Left lung (tissue), 4 donors: ENCODE measurements at regions not wholly inside any gene's neighbourhood (a gene's known extent, or its start where the extent isn't known, plus 50 kb on each side); places are given as distances from the start of the nearest gene placed in this dataset.

Source experiments
- ATAC-seq: fragments of 200-7000 bp; cut with Tn5 transposase; one replicate; pipeline ENCODE4 v1.9.1; 2020; ENCODE audit warnings: moderate library complexity
- DNase-seq, 4 donors: peaks; one replicate each; pipeline ENCODE4 v3.0.0-alpha.2; 2013 to 2020
- H3K27ac ChIP-seq, 2 donors: fragments of 200-600 bp; sonication (generic) in 1 of 2; one replicate each; pipeline versions ENCODE4 v1.5.0 to v1.8.0; 2020 to 2021
- H3K27me3 ChIP-seq, 2 donors: fragments of 200-600 bp; sonication (generic) in 1 of 2; one replicate each; pipeline versions ENCODE4 v1.5.0 to v1.8.0; 2020 to 2021
- H3K36me3 ChIP-seq, 2 donors: fragments of 200-600 bp; sonication (generic) in 1 of 2; one replicate each; pipeline versions ENCODE4 v1.5.0 to v1.8.0; 2020 to 2021
- H3K4me1 ChIP-seq, 2 donors: fragments of 200-600 bp; one replicate each; pipeline ENCODE4 v1.8.0; 2021
- H3K4me3 ChIP-seq, 2 donors: fragments of 200-600 bp; sonication (generic) in 1 of 2; one replicate each; pipeline versions ENCODE4 v1.5.0 to v1.8.0; 2020 to 2021; ENCODE audit warnings: mild to moderate bottlenecking in 1 of 2
- H3K9me3 ChIP-seq, 2 donors: fragments of 200-600 bp; sonication (generic) in 1 of 2; one replicate each; pipeline versions ENCODE4 v1.5.0 to v1.8.0; 2020 to 2021
- intact Hi-C, 2 donors: fragments of 100-400 bp; cut with DNase I; formaldehyde crosslinking; loops; one replicate each; pipeline versions ENCODE4 v1.11.2 to v1.14.2; 2022
- TF ChIP-seq, protein P1 (sequence below), 2 donors: fragments of 200-600 bp; sonication (generic) in 1 of 2; IDR thresholded peaks; one replicate each; pipeline versions ENCODE4 v1.5.0 to v1.8.0; 2021; ENCODE audit warnings: antibody characterized with exemption in 2 of 2
- donor health status: DM: no; HTN: yes; CAD: no.
- donor health status: DM: no; HTN: no; CAD: no.

DNA sequence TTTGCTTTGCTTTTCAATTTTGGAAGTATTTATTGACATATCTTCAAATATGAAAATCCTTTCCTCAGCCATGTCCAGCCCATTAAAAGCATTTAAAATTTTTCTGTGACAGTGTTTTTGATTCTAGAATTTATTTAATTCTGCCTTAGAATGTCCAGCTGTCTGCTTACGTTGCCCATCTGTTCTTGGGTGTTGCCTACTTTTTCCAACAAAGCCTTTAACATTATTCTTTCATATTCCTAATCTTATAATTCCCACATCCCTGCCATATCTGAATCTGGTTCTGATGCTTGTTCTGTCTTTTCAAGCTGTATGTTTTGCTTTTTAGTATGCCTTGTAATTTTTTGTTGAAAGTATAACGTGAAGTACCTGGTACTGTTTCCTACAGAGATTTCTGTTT lies 204.7 kb upstream of the VSTM2A start:
- Histone ChIP-seq H3K9me3 (peaks cover 0 to 4% of the 10 kb centered on the region in 2 donors), H3K27me3 (no peaks in the 10 kb centered on the region), H3K36me3 (no peaks in the 10 kb centered on the region), H3K27ac (no peak overlapping the region), H3K4me3 (no peak overlapping the region), H3K4me1 (no peaks in the 10 kb centered on the region)
- no peak for DNase-seq
- ATAC-seq = no peak
- TF ChIP-seq, protein P1, sequence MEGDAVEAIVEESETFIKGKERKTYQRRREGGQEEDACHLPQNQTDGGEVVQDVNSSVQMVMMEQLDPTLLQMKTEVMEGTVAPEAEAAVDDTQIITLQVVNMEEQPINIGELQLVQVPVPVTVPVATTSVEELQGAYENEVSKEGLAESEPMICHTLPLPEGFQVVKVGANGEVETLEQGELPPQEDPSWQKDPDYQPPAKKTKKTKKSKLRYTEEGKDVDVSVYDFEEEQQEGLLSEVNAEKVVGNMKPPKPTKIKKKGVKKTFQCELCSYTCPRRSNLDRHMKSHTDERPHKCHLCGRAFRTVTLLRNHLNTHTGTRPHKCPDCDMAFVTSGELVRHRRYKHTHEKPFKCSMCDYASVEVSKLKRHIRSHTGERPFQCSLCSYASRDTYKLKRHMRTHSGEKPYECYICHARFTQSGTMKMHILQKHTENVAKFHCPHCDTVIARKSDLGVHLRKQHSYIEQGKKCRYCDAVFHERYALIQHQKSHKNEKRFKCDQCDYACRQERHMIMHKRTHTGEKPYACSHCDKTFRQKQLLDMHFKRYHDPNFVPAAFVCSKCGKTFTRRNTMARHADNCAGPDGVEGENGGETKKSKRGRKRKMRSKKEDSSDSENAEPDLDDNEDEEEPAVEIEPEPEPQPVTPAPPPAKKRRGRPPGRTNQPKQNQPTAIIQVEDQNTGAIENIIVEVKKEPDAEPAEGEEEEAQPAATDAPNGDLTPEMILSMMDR (IDR thresholded peaks at IDR 0.05) = no peak
- intact Hi-C loops = no loop called here

DNA sequence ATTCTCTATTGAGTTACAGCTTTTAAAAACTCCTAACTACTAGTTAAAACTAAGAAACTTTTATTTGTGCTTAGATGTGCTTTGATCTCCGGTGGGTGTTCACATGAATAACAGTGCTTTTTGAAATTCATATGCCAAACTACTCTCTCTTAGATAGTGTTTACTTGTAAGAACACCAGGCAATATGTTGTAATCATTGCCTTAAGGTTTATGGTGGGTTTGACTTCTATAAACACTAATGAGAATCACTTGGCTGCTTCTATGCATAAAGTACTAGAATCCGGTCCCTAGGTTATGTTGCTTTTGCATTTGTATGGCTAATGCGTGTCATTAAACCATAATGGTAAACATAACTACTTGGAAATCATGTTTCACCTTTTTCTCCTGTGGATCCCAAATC lies 203.9 kb upstream of the VSTM2A start:
- Histone ChIP-seq H3K27ac (no peak overlapping the region), H3K4me1 (no peaks in the 10 kb centered on the region), H3K9me3 (peaks cover 0 to 3% of the 10 kb centered on the region in 2 donors), H3K36me3 (no peaks in the 10 kb centered on the region), H3K4me3 (no peak overlapping the region), H3K27me3 (no peaks in the 10 kb centered on the region)
- intact Hi-C loops = no loop called here
- no peak for ATAC-seq
- TF ChIP-seq, protein P1 (IDR thresholded peaks at IDR 0.05) = no peak
- DNase-seq = no peak

DNA sequence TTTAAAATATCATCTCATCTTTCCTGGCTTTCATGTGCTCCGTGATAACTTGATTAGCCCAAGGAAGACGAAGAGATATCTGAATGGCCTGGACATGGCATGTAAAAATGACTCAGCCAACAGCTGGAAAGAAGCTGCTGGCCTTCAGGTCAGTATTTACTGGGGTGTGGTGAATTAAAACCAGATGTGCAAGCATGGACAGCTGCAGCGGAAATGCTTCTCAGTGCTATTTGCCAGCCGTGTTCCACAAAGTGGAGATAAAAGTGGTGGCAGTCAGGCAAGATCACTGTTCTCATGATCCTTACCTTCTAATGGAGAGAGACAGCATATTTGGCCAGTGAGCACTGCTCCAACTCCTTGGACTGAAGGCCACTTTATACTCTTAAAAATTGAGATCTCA lies 203.1 kb upstream of the VSTM2A start:
- TF ChIP-seq, protein P1 (IDR thresholded peaks at IDR 0.05) = no peak
- H3K27me3 ChIP-seq = no peaks in the 10 kb centered on the region
- intact Hi-C loops = no loop called here
- ATAC-seq (no peak), DNase-seq (peak in 1 of 4 donors; percentile 2)
- no peak overlapping the region for H3K27ac ChIP-seq
- H3K4me3 ChIP-seq = no peak overlapping the region
- H3K36me3 ChIP-seq = no peaks in the 10 kb centered on the region
- no peaks in the 10 kb centered on the region for H3K4me1 ChIP-seq
- peaks cover 0 to 4% of the 10 kb centered on the region in 2 donors for H3K9me3 ChIP-seq

DNA sequence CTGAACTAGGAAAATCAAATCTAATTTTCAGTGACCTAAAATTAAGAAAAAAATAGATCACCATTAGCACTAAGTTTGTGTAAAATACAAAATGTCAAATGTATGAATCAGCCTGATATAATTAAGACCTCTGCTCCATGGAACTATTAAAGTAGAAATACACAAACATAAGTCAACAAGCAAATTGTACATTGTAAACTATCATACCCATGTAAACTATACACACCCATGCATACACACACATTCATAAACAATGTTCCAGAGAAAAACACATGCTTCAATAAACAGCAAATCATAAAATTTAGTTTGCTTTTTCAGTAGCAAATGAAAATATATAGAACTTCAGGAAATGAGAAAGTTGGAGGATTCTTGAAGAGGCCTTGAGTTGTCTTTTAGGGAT lies 199.7 kb upstream of the VSTM2A start:
- TF ChIP-seq, protein P1 (IDR thresholded peaks at IDR 0.05) = no peak
- H3K27me3 ChIP-seq = no peaks in the 10 kb centered on the region
- H3K4me3 ChIP-seq = no peak overlapping the region
- no peak overlapping the region for H3K27ac ChIP-seq
- no peaks in the 10 kb centered on the region for H3K36me3 ChIP-seq
- peaks cover 0 to 6% of the 10 kb centered on the region in 2 donors for H3K9me3 ChIP-seq
- DNase-seq (no peak), ATAC-seq (no peak)
- intact Hi-C loops = no loop called here
- no peaks in the 10 kb centered on the region for H3K4me1 ChIP-seq

DNA sequence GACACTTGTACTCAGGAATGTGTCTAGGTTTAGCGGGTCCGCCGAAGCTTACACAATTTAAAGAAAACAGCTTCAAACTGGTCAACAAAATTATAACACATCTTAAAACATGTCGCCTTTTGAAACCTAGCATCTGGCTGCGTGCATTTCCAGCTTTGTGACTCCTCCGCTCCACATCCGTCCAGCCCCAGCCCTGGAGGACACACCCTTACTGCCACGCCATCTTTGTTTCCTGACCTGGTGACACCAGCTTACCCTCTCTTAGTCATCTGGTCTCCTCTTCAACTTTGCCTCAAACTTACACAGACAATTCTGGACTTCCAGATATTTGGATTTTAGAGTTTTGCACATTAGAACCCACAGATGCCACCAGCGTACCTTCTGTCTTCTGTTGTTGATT lies 198.7 kb upstream of the VSTM2A start:
- H3K9me3 ChIP-seq = peaks cover 0 to 6% of the 10 kb centered on the region in 2 donors
- intact Hi-C loops = no loop called here
- TF ChIP-seq, protein P1 (IDR thresholded peaks at IDR 0.05) = no peak
- H3K27ac ChIP-seq = no peak overlapping the region
- H3K4me1 ChIP-seq = no peaks in the 10 kb centered on the region
- DNase-seq (no peak), ATAC-seq (no peak)
- H3K27me3 ChIP-seq = no peaks in the 10 kb centered on the region
- no peaks in the 10 kb centered on the region for H3K36me3 ChIP-seq
- H3K4me3 ChIP-seq = no peak overlapping the region
